ENCODE measurements at regions not wholly inside any gene's neighbourhood (a gene's known extent, or its start where the extent isn't known, plus 50 kb on each side); places are given as distances from the start of the nearest gene placed in this dataset.

- DNase-seq (ENCODE audit: low read depth in 4 of 4, low spot score in 3 of 4): no peak
Measured at GRCh38 chr2:18209934-18210639, 331.6 kb downstream of the KCNS3 start.

DNA sequence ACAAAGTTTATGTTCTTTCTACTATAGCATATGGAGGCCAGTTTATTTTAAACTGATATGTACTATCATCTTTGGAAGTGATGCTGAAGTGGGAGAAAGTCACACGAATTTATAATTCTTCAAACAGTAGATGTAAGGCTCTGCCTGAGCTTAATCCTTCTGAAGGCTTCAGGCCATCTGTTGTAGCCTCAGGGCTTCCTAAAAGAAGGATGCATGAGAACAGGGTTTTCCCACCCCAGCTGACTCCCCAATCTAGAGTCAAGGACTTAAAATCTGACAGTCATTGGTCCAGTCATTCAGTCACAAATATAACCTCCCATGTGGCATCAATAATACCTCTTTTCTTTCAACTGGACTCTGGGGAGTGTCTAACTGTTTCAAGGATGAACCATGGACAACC is 330.5 kb downstream of the KCNS3 start:
- no peak for DNase-seq (ENCODE audit: low read depth in 4 of 4, low spot score in 3 of 4)

- DNase-seq (ENCODE audit: low read depth in 4 of 4, low spot score in 3 of 4): no peak
Measured at GRCh38 chr2:18200771-18201170, 322.3 kb downstream of the KCNS3 start.

- no peak for DNase-seq (ENCODE audit: low read depth in 4 of 4, low spot score in 3 of 4)
Measured at GRCh38 chr2:18198677-18199076, 320.2 kb downstream of the KCNS3 start.

DNA sequence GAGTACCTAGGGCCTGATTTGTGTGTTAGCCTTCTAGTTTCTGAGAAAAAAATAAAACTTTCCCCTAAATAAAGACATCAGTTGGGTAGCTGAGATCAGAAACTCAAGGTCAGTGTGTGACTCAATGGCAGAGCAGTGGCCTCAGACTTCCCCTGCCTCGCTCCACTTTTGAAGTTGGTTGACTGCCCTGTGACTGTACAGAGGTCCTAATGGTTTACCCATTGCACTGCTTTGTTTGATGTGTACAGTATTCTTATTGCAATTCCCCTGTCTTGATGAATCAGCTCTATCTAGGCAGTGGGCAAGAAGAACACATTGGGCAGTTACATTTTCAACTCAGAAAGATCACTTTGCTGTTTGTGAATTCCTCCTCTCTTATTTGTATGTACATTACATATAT is 315.7 kb downstream of the KCNS3 start:
- no peak for DNase-seq (ENCODE audit: low read depth in 4 of 4, low spot score in 3 of 4)

DNA sequence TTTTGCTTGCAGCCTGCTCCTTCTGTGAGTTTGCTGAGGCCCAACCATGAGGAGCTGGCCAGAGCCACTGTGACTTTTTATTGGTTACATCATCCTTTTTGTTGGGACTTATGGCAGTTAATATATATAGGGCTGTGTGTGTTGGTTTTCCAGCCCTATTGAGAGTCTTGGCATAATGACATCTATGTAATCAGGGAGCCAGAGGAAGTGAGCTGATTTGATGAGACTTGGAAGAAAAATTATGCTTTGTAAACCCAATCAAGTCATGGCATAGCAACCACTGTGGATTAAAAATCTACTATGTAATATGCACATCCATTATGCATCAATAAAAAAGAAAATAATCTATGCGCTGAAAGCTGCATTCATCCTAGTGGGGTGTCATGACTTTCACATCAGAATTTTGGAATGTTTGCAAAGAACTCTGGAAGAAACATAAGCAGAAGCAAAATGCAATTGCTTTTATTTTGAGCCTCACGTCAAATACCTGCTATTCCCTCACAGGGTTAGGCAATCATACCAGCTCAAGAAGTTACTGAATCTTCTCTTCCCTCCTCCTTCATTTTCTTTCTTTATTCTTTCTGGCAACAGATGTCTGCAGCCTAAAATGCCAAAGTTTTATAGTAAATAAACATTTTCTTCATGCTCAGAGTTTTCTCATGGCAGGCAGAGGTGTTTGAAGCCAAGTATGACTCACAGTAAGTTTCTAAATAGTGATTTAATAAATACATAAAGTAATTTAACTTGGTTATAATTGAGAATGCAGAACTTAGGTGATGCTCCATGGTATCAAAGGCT is 308.5 kb downstream of the KCNS3 start:
- DNase-seq (ENCODE audit: low read depth in 4 of 4, low spot score in 3 of 4): no peak

DNA sequence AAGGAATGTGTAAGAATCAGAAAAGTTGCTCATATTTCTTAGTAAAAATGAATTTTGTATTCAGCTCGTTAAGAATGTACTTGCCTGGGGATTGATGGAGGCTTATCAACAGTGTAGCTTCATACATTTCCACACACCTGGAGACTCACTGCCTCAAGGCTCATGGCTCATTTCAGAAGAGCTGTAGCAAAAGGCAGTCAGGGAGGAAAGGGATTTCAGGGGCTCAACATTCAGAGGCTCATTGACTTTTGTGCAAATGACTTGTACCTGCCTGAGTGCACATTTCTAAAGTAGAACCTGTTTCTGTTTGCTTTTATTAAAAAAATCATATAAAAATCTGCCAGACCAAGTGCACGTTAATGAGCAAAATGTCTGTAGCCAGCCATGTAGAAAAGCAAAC is 304.4 kb downstream of the KCNS3 start:
- no peak for DNase-seq (ENCODE audit: low read depth in 4 of 4, low spot score in 3 of 4)

DNA sequence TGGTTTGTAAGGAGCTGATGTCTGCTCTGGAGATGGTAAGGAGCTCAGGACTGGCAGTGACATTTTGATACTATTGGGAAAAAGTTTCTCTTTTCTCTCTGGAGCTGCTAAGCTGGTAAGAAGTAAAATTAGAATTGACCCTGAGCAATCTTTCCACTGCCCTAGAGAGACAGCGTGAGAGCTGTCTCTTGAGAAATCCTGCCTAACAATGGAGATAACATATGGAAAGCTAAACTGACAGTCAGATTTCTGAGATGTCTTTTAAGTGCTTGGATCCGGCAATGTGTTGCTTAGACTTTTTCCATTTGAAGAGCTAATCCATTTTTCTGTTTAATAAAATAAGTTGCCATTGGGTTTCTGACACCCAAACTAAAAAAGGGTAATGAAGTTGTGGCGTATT is 302.4 kb downstream of the KCNS3 start:
- DNase-seq (ENCODE audit: low read depth in 4 of 4, low spot score in 3 of 4): no peak

DNA sequence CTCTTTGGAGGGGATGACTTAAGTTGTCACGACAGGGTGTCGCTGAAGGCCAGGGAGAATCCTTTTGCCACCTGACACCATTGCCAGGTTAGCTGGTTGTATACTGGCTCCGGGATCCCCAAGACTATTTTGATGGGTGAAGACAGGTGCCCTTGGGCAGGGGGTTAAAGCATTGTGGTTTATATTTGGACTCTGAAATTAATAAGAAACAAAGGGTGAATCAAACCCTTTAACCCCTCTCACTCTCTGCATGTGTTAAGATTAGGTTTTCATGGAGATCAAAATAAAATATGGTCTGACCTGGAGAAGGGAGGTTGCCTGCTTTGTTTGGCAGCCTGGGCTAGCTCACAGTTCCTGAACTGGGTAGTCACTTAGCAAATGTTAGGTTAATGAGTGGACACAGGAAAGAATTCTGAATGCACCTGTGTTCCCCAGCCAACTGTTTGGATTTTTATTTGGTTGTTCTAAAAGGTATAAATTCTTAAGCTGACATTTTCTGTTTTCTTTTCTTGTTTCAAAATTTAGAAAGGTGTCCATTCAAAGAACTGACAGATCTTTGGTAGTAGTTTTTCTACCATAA is 301.7 kb downstream of the KCNS3 start:
- DNase-seq (ENCODE audit: low read depth in 4 of 4, low spot score in 3 of 4): no peak

- DNase-seq (ENCODE audit: low read depth in 4 of 4, low spot score in 3 of 4): peak in 2 of 4 donors; percentile 10 to 16
Measured at GRCh38 chr2:18178736-18179349, 300.4 kb downstream of the KCNS3 start.

DNA sequence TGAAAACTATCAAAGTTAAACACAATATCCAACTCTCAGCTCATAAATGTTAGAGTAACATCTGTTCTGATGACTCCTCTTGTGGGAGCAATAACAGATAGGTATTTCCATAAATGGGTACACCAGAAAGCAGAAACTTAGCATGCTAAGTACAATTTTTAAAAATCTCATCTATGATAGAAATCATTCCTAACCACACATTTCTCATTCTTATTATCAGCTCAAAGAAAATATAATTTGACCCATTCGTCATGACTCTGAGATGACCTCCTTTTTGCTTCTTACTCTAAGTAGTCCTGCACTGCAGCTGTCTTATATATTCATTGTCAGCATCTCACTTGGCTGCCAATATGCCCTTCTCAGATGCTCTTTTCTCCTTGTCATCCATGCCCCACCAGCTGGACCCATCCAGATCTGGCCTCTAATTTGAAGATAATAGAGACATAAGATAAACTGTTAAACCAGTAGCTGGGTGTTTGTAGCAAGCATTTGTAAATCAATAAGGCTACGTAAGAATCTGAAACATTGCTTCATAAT is 298.3 kb downstream of the KCNS3 start:
- DNase-seq (ENCODE audit: low read depth in 4 of 4, low spot score in 3 of 4): no peak

DNA sequence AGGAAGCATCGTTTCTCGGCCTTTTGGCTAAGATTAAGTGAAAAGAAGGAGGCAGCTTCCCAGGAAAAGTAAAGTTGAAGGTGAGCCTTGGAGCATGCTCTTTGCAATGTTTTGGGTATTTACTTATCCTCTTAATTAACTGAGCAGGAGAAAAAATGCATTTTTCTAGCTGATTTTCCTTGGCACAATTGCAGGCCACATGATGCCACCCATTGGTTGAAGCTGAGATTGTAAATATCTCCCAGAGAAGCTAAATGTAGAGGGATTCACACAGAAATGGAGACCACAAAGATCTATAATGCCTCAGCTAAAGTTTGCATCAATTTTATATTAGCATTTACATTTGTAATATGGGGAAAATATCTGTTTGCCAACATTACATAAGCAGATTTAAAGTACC is 294.1 kb downstream of the KCNS3 start:
- no peak for DNase-seq (ENCODE audit: low read depth in 4 of 4, low spot score in 3 of 4)

DNA sequence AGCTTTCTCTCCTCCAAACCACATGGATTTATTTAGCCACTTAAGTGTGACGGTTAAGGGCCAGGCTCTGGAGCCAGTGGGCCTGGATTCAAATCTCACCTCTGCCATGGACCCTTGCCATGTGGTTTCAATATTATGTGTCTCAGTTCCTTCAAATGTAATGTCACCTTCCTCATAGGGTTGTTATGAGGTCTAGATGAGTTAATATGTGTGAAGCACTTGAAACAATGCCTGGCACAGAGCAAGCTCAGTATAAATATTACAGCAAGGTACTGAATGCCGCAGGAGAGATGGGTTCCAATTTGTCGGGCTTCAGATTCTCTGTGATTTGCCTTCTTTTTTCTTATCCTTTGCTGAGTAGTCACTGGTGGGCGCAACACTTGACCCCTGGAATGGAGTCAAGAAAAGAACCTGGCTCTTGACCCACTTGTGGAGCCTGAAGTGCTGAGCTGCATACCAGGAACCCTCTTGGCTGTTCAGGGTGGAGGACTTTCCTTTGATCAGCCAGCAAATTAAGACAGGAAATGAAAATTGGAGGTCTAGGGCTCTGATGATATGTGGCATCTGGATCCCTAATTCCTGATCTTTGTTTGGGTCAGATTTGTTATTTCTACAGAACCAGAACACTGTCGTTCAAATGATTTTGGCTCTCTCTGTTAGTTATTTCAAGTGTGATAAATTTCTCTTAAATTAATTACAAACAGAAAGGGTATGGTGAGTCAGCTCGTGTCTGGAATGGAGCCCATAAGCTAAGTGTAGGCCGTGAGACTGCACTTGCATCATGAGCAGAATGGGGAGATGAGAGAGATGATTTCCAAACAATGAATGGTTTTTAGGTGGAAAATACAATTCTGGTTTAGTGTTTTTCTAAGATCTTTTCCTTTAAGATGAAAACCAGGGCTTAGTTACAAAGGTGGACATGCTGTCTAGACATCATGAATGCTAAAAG is 293.0 kb downstream of the KCNS3 start:
- DNase-seq (ENCODE audit: low read depth in 4 of 4, low spot score in 3 of 4): no peak

- no peak for DNase-seq (ENCODE audit: low read depth in 4 of 4, low spot score in 3 of 4)
Measured at GRCh38 chr2:18170642-18171041, 292.2 kb downstream of the KCNS3 start.

- no peak for DNase-seq (ENCODE audit: low read depth in 4 of 4, low spot score in 3 of 4)
Measured at GRCh38 chr2:18169893-18170175, 291.4 kb downstream of the KCNS3 start.

DNA sequence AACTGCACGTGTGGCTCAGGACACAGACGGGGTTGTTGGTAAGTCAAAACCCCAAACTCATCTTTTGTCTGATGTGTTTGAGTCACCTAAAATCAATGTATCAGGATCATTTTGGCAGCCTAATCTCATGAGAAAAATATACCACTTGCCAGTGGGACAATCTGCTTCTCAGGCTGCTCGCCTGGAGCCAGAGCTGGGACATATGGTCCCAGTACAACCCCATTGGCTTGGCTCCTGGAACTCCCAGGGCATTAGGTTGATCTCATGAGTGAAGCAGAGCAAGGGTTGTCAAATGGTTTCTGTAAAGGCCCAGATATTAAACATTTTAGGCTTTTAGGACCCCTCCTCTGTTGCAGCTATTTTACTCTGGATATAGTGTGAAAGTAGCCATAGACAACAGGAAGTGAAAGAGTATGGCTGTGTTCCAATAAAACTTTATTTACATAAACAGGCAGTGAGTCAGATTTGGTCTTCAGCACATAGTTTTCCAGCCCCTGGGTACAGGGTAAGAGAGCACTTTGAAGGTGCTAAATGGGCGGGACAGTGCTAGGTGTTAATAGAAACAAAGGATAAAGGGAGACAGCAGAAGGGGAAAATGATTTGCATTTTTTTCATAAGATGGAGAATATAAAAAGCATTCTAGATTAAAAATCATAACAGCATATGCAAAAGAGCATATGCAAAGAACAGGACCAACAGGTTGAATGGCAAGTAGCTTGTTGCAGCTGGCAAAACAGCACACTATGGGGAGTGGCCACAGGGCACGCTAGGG is 290.8 kb downstream of the KCNS3 start:
- DNase-seq (ENCODE audit: low read depth in 4 of 4, low spot score in 3 of 4): no peak

DNA sequence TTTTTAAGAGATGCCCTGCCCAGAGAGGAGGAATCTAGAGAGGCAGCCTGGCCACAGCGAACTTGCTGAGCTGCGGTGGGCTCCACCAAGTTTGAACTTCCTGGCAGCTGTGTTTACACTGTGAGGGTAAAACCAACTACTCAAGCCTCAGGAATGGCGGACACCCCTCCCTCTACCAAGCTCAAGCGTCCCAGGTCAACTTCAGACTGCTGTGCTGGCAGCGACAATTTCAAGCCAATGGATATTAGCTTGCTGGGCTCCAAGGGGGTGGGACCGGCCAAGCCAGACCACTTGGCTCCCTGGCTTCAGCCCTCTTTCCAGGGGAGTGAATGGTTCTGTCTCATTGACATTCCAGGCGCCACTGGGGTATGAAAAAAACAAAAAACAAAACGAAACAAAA is 289.4 kb downstream of the KCNS3 start:
- no peak for DNase-seq (ENCODE audit: low read depth in 4 of 4, low spot score in 3 of 4)

- DNase-seq (ENCODE audit: low read depth in 4 of 4, low spot score in 3 of 4): no peak
Measured at GRCh38 chr2:18161681-18162080, 283.2 kb downstream of the KCNS3 start.

- no peak for DNase-seq (ENCODE audit: low read depth in 4 of 4, low spot score in 3 of 4)
Measured at GRCh38 chr2:18159896-18160295, 281.4 kb downstream of the KCNS3 start.

DNA sequence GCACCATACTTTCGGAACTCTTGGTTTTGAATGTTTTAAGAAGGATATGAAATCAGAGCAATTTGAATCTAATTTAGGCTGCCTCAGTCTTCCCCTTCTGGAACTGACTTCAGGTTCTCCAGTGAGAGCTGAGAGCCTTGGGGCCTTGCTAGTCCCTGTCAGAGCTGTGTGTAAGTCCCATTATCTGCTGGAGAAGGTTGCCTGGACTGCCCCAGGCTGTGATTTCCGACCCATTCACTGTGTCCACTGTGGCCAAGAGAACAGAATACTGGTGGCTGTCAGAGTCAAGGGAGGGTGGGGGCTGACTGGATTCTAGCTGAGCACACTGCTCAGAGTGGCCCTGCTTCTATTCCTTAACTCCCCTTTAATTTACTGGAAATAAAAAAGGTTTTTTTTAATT is 278.0 kb downstream of the KCNS3 start:
- DNase-seq (ENCODE audit: low read depth in 4 of 4, low spot score in 3 of 4): no peak
